ENCODE measurements at regions not wholly inside any gene's neighbourhood (a gene's known extent, or its start where the extent isn't known, plus 50 kb on each side); places are given as distances from the start of the nearest gene placed in this dataset.

GRCh38 chr11:28606930-28607329, 498.7 kb downstream of the METTL15 start:
- no peak overlapping the region for H3K27ac ChIP-seq
- no peak for TF ChIP-seq CTCF (conservative IDR thresholded peaks at IDR 0.05)

GRCh38 chr11:28599656-28600055, 491.5 kb downstream of the METTL15 start:
- H3K27ac ChIP-seq = no peak overlapping the region
- no peak for TF ChIP-seq CTCF (conservative IDR thresholded peaks at IDR 0.05)

- H3K27ac ChIP-seq = no peak overlapping the region
- no peak for TF ChIP-seq CTCF (conservative IDR thresholded peaks at IDR 0.05)
Measured at GRCh38 chr11:28598531-28598930, 490.3 kb downstream of the METTL15 start.

- no peak for TF ChIP-seq CTCF (conservative IDR thresholded peaks at IDR 0.05)
- no peak overlapping the region for H3K27ac ChIP-seq
Measured at GRCh38 chr11:28596816-28597215, 488.6 kb downstream of the METTL15 start.

- H3K27ac ChIP-seq = no peak overlapping the region
- TF ChIP-seq CTCF (conservative IDR thresholded peaks at IDR 0.05) = no peak
Measured at GRCh38 chr11:28592141-28592540, 484.0 kb downstream of the METTL15 start.

- H3K27ac ChIP-seq = no peak overlapping the region
- no peak for TF ChIP-seq CTCF (conservative IDR thresholded peaks at IDR 0.05)
Measured at GRCh38 chr11:28584992-28585391, 476.8 kb downstream of the METTL15 start.

- H3K27ac ChIP-seq = no peak overlapping the region
- no peak for TF ChIP-seq CTCF (conservative IDR thresholded peaks at IDR 0.05)
Measured at GRCh38 chr11:28582506-28582905, 474.3 kb downstream of the METTL15 start.
